Fibroblast of skin of left quadriceps (primary cell): ENCODE measurements at regions not wholly inside any gene's neighbourhood (a gene's known extent, or its start where the extent isn't known, plus 50 kb on each side); places are given as distances from the start of the nearest gene placed in this dataset.

Source experiments
- DNase-seq, 2 experiments: peaks; one replicate each; pipeline ENCODE4 v3.0.0-alpha.2; 2013; ENCODE audit warnings: low read depth in 2 of 2

- no peak for DNase-seq
Measured at GRCh38 chr22:48210812-48211211, 1448.4 kb downstream of the TBC1D22A start.

GRCh38 chr22:48210198-48210580 is 1447.7 kb downstream of the TBC1D22A start:
- DNase-seq: no peak

GRCh38 chr22:48209473-48210197 is 1447.2 kb downstream of the TBC1D22A start:
- no peak for DNase-seq

GRCh38 chr22:48208894-48209293 is 1446.4 kb downstream of the TBC1D22A start:
- DNase-seq: no peak

GRCh38 chr22:48207919-48208535 is 1445.6 kb downstream of the TBC1D22A start:
- DNase-seq: no peak

- no peak for DNase-seq
Measured at GRCh38 chr22:48205790-48206189, 1443.3 kb downstream of the TBC1D22A start.

GRCh38 chr22:48205161-48205560 is 1442.7 kb downstream of the TBC1D22A start:
- DNase-seq: no peak

GRCh38 chr22:48204296-48204695 is 1441.8 kb downstream of the TBC1D22A start:
- DNase-seq: no peak

GRCh38 chr22:48199667-48200066 is 1437.2 kb downstream of the TBC1D22A start:
- DNase-seq: no peak

GRCh38 chr22:48198489-48199459 is 1436.3 kb downstream of the TBC1D22A start:
- no peak for DNase-seq

GRCh38 chr22:48197189-48197690 is 1434.8 kb downstream of the TBC1D22A start:
- no peak for DNase-seq

GRCh38 chr22:48192920-48193319 is 1430.5 kb downstream of the TBC1D22A start:
- no peak for DNase-seq

GRCh38 chr22:48192071-48192470 is 1429.6 kb downstream of the TBC1D22A start:
- no peak for DNase-seq

- DNase-seq: no peak
Measured at GRCh38 chr22:48188231-48188721, 1425.8 kb downstream of the TBC1D22A start.

- no peak for DNase-seq
Measured at GRCh38 chr22:48187356-48187755, 1424.9 kb downstream of the TBC1D22A start.

GRCh38 chr22:48186146-48186790 is 1423.8 kb downstream of the TBC1D22A start:
- DNase-seq: no peak

- DNase-seq: no peak
Measured at GRCh38 chr22:48185071-48186055, 1422.9 kb downstream of the TBC1D22A start.

GRCh38 chr22:48182846-48183805 is 1420.7 kb downstream of the TBC1D22A start:
- DNase-seq: no peak

GRCh38 chr22:48182031-48182430 is 1419.6 kb downstream of the TBC1D22A start:
- DNase-seq: no peak
